GM18505 (cell line): ENCODE measurements at regions not wholly inside any gene's neighbourhood (a gene's known extent, or its start where the extent isn't known, plus 50 kb on each side); places are given as distances from the start of the nearest gene placed in this dataset.

Experiments
- ATAC-seq: cut with Tn5 transposase; IDR thresholded peaks from one replicate; pipeline ENCODE4 v1.9.1; 2021; ENCODE audit not compliant: unreplicated experiment
- POLR2A ChIP-seq: IDR thresholded peaks from 4 replicates; pipeline ENCODE4 v1.6.1; 2011; ENCODE audit warnings: borderline replicate concordance; ENCODE audit not compliant: insufficient read depth, insufficient read length; ENCODE audit errors: extremely low read depth

- no peak for ATAC-seq
- TF ChIP-seq POLR2A, result no peak
Measured at GRCh38 chr22:47374273-47374771, 611.9 kb downstream of the TBC1D22A start.

GRCh38 chr22:47373648-47374272 lies 611.3 kb downstream of the TBC1D22A start:
- TF ChIP-seq POLR2A, result no peak
- ATAC-seq, result no peak

GRCh38 chr22:47372596-47373385 lies 610.3 kb downstream of the TBC1D22A start:
- TF ChIP-seq POLR2A, result no peak
- no peak for ATAC-seq

- no peak for ATAC-seq
- no peak for TF ChIP-seq POLR2A
Measured at GRCh38 chr22:47372111-47372581, 609.7 kb downstream of the TBC1D22A start.

GRCh38 chr22:47371263-47372090 lies 609.0 kb downstream of the TBC1D22A start:
- TF ChIP-seq POLR2A, result no peak
- ATAC-seq, result no peak

- no peak for TF ChIP-seq POLR2A
- no peak for ATAC-seq
Measured at GRCh38 chr22:47370448-47371262, 608.2 kb downstream of the TBC1D22A start.

GRCh38 chr22:47369431-47370015 lies 607.1 kb downstream of the TBC1D22A start:
- no peak for ATAC-seq
- TF ChIP-seq POLR2A, result no peak

GRCh38 chr22:47369020-47369419 lies 606.6 kb downstream of the TBC1D22A start:
- ATAC-seq, result no peak
- TF ChIP-seq POLR2A, result no peak

- ATAC-seq, result no peak
Measured at GRCh38 chr22:47367993-47368945, 605.8 kb downstream of the TBC1D22A start.

GRCh38 chr22:47367107-47367690 lies 604.7 kb downstream of the TBC1D22A start:
- TF ChIP-seq POLR2A, result no peak
- no peak for ATAC-seq

More at GRCh38 chr22:47367993-47368945, 605.8 kb downstream of the TBC1D22A start:
- no peak for TF ChIP-seq POLR2A

GRCh38 chr22:47366026-47366767 lies 603.7 kb downstream of the TBC1D22A start:
- ATAC-seq, result no peak
- no peak for TF ChIP-seq POLR2A

GRCh38 chr22:47361247-47361646 lies 598.8 kb downstream of the TBC1D22A start:
- ATAC-seq, result no peak
- TF ChIP-seq POLR2A, result no peak
